CD4-positive, alpha-beta T cell treated with Interleukin-17A for 4 hours (primary cell): ENCODE measurements at regions not wholly inside any gene's neighbourhood (a gene's known extent, or its start where the extent isn't known, plus 50 kb on each side); places are given as distances from the start of the nearest gene placed in this dataset.
"Not testable (repeated sequence)": the region's sequence is repeated elsewhere in the genome, so short reads cannot be mapped to it uniquely, and the experiment has no call there.

Source experiments
- DNase-seq: peaks from one replicate; pipeline ENCODE4 v3.0.0-alpha.2; 2020; ENCODE audit warnings: mixed read lengths

GRCh38 chr21:10367586-10367985 is 153.8 kb upstream of the TPTE start:
- DNase-seq, result not testable (repeated sequence)

GRCh38 chr21:10368323-10368798 is 153.0 kb upstream of the TPTE start:
- DNase-seq, result not testable (repeated sequence)

GRCh38 chr21:10369289-10369688 is 152.1 kb upstream of the TPTE start:
- not testable (repeated sequence) for DNase-seq

- DNase-seq, result not testable (repeated sequence)
Observed at GRCh38 chr21:10377758-10378157, 143.6 kb upstream of the TPTE start.

GRCh38 chr21:10379816-10380215 is 141.6 kb upstream of the TPTE start:
- DNase-seq, result not testable (repeated sequence)

GRCh38 chr21:10381687-10382060 is 139.7 kb upstream of the TPTE start:
- DNase-seq, result not testable (repeated sequence)

- DNase-seq, result not testable (repeated sequence)
Observed at GRCh38 chr21:10382135-10382534, 139.2 kb upstream of the TPTE start.

GRCh38 chr21:10382580-10382979 is 138.8 kb upstream of the TPTE start:
- DNase-seq, result not testable (repeated sequence)

- DNase-seq, result not testable (repeated sequence)
Observed at GRCh38 chr21:10383571-10383970, 137.8 kb upstream of the TPTE start.

- not testable (repeated sequence) for DNase-seq
Observed at GRCh38 chr21:10384304-10384861, 137.0 kb upstream of the TPTE start.

GRCh38 chr21:10385202-10385601 is 136.2 kb upstream of the TPTE start:
- not testable (repeated sequence) for DNase-seq

GRCh38 chr21:10385898-10386527 is 135.4 kb upstream of the TPTE start:
- not testable (repeated sequence) for DNase-seq

- not testable (repeated sequence) for DNase-seq
Observed at GRCh38 chr21:10387692-10388450, 133.5 kb upstream of the TPTE start.

GRCh38 chr21:10388625-10389024 is 132.8 kb upstream of the TPTE start:
- not testable (repeated sequence) for DNase-seq

GRCh38 chr21:10392301-10392700 is 129.1 kb upstream of the TPTE start:
- DNase-seq, result not testable (repeated sequence)

- DNase-seq, result not testable (repeated sequence)
Observed at GRCh38 chr21:10395963-10396362, 125.4 kb upstream of the TPTE start.

GRCh38 chr21:10397495-10397915 is 123.9 kb upstream of the TPTE start:
- not testable (repeated sequence) for DNase-seq

- DNase-seq, result not testable (repeated sequence)
Observed at GRCh38 chr21:10398692-10399489, 122.5 kb upstream of the TPTE start.

GRCh38 chr21:10400622-10401361 is 120.6 kb upstream of the TPTE start:
- not testable (repeated sequence) for DNase-seq

- not testable (repeated sequence) for DNase-seq
Observed at GRCh38 chr21:10402461-10402860, 118.9 kb upstream of the TPTE start.

- DNase-seq, result not testable (repeated sequence)
Observed at GRCh38 chr21:10405331-10405730, 116.1 kb upstream of the TPTE start.

- DNase-seq, result not testable (repeated sequence)
Observed at GRCh38 chr21:10409786-10410185, 111.6 kb upstream of the TPTE start.
